HG02943 (cell line): ENCODE measurements at regions not wholly inside any gene's neighbourhood (a gene's known extent, or its start where the extent isn't known, plus 50 kb on each side); places are given as distances from the start of the nearest gene placed in this dataset.
"Not testable (repeated sequence)": the region's sequence is repeated elsewhere in the genome, so short reads cannot be mapped to it uniquely, and the experiment has no call there.

Experiments used
- ATAC-seq: cut with Tn5 transposase; IDR thresholded peaks from one replicate; pipeline ENCODE4 v1.9.1; 2021; ENCODE audit warnings: mild to moderate bottlenecking, low read depth, moderate library complexity; ENCODE audit not compliant: unreplicated experiment

DNA sequence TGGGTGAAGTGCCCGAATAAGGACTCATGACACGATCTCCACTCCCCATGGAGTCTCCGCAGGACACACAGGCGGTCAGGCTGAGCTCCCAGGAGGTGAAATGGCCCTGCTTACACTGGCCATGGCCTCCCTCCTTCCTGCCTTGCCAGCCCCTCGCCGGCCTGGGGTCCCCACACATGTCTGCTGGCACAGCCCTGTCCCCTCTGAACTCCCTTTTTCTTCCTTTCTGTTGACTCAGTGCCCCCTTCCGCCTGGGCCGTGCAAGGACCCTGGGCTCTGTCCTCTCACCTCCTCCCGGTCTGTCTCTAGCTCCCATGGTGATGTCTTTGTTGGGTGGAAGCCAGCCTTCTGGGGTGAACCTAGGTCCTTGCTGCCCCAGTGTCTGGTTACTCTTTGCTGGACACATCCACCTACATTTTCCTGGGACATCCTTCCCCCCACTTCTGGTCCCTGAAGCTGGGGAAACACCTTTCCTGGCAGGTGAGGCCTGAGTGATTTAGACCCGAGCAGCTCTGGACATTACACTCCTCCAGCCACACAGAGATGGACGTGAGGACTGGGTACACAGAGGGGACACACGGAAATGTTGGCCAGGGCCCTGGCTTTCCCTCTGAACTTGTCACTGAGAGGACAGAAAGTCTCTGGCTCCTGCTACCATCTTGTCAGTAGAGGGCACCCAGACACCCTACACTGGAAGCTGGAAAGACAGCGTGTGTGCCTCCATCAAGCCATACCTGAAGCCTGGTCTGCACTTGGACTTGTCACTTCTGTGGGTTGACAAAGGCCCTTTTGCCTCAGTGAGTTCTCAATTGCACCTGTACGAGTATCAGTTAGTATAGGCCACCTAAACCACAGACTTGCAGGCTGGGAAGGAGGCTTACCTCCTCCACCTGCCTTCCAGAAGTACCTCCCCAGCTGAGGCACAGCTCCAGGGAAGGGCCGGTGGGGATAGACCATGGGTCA is 864.3 kb downstream of the TBC1D22A start:
- ATAC-seq = no peak

- no peak for ATAC-seq
Observed at GRCh38 chr22:47625531-47626427, 863.3 kb downstream of the TBC1D22A start.

- no peak for ATAC-seq
Observed at GRCh38 chr22:47625013-47625385, 862.5 kb downstream of the TBC1D22A start.

- no peak for ATAC-seq
Observed at GRCh38 chr22:47624252-47625012, 862.0 kb downstream of the TBC1D22A start.

- no peak for ATAC-seq
Observed at GRCh38 chr22:47623763-47624148, 861.3 kb downstream of the TBC1D22A start.

DNA sequence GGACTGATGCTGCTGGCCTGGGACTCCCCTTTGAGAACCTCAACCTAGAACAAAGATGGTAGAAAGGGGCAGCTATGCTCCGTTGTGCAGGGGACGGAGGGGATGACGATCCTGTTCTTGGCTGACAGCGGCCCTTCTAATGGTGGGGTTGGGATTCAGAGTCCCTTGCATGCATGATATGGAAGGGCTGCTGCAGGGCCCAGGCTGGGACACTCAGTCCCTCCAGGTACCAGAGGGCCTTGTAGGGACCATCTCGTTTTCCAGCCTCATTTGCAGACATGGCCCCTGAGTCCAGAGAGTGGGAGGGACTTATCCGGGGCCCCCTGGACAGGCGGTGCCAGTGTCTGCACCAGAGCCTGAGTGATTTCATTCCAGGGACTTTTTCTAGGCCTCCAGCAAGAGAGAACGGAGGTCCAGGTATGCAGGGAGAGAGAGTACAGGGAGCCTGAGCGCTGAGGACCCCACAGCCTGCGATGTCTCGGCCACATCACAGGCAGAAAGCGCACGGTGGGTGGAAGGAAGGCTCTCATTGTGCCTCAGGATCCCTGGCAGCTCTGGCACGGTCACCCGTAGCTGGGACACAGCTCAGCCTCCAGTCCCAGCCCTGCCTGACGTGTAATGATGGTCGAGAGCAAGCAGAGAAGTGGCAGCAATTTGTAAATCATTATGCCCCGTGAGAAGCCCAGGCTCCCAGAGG is 860.8 kb downstream of the TBC1D22A start:
- no peak for ATAC-seq

DNA sequence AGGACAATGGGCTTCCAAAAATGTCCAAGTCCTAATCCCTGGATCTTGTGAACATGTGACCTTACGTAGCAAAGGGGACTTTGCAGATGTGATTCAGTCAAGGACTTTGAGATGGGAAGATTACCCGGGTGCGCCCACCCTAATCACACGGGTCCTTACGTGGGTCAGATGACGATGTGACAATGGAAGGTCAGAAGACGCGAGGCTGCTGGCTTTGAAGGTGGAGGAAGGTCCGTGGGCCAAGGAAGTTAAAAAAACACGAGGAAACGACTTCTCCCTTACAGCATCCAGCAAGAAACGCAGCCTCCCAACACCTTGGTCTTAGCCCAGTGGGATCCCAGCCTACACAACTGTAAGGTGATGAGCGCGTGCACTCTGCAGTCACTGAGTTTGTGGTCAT is 860.1 kb downstream of the TBC1D22A start:
- ATAC-seq = no peak

DNA sequence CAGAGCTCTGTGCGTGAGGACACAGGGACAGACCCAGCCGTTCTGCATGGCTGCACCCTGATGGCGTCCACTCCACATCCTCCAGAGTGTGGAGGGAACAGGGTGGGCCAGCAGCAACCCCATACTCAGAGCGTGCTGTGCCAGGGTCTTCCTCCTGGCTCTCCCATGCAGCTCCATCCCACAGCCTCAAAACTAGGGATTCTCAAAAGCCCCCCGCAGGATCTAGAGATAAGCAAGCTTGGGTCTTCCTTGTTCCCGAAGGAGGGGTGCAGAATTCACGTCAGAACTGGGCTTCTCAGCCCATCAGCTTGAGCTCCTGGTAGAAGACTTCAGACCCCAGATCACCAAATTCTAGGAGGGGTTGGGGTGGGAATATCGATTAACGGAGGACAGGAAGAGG is 858.8 kb downstream of the TBC1D22A start:
- ATAC-seq = no peak

- no peak for ATAC-seq
Observed at GRCh38 chr22:47620391-47620790, 857.9 kb downstream of the TBC1D22A start.

DNA sequence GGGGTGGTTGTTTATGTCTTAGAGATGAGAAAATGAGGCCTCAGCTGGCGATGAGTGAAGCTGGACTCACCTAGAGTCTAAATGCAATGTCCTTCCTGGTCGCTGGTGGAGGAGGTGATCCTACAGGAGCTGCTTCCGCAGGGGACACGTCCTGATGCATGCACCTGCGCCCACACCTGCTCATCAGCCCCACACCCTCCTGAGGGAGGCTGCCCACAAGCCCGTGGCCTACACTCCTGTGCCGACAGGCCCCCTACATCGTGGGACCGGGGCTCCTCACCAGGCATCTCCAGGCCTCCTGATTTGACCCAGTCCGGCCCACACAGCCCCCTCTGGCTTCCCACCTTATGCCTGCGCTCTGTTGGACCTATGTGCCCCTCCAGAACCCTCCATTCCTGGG is 857.2 kb downstream of the TBC1D22A start:
- no peak for ATAC-seq

DNA sequence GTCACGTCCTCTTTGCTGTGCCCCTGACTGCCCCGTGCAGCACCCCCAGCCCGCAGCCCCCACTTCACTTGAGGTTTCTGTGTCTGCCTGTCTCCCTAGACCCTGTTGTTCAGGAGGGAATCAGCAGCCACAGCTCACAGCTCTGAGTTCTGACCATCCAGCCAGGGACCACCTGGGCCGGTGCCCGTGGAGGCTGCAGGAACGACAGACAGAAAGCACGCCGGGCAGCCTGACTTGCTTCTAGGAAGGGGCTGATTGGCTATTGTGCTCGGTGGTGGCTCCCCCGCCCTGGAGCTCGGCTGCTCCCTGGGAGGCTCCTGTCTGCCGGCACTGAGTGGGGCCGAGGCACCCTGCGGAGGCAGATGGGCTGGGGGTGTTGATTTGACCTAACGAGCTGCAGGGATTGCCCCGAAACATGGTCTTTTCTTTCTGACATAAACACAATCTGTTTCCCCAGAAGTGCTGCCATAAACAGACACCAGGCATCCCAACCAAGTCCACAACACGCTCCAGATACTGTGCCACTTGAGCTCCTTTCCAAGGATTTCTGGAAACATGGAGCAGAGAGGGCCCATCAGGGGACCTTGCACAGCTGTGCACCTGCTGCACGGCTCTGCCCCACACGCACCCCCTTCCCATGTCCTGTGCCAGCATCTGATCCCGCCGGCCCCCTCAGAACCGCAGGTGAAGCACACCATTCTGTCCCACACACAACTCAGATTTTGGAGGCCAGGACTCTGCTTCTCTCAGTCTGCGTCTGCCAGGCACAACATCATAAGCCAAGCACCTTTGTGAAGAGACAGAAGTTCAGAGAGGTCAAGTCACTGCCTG is 855.9 kb downstream of the TBC1D22A start:
- no peak for ATAC-seq

- no peak for ATAC-seq
Observed at GRCh38 chr22:47617186-47617585, 854.7 kb downstream of the TBC1D22A start.

GRCh38 chr22:47616396-47617020 is 854.1 kb downstream of the TBC1D22A start:
- ATAC-seq = no peak

GRCh38 chr22:47615051-47615450 is 852.6 kb downstream of the TBC1D22A start:
- ATAC-seq = no peak

DNA sequence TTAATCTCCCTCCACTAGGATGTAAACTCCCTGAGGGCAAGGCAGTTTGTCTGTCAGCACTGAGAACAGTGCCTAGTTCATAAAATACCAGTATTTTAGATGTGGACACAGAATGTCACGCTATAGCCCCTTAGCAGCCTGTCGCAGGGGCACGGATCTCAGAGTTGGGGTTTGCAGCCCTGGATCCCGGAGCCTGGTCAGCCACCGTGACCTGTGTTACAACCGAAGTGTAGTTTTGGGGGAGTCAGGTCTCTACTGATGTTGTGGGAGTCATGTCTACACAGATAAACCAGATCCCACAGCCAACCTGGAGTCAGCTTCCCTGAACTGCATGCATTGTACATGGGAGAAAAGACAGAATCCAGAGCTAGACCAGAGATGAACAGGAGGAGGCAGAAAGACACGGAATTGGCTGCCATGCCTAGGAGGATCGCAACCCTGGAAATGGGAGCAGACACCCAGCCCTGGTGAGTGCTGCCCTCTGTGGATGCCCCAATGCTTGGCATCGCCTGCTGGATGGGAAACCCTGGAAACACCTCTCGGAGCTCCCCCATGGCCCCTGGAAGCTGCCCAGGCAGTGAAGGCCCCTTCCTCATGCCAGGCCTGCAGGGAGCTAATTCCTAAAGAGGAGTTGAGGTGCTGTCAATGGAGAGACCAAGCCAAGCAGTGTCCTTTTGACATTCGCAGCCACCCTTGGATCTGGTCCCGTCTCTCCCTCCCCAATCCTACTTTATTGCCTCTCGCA is 851.3 kb downstream of the TBC1D22A start:
- ATAC-seq = no peak

GRCh38 chr22:47613181-47613580 is 850.7 kb downstream of the TBC1D22A start:
- not testable (repeated sequence) for ATAC-seq

DNA sequence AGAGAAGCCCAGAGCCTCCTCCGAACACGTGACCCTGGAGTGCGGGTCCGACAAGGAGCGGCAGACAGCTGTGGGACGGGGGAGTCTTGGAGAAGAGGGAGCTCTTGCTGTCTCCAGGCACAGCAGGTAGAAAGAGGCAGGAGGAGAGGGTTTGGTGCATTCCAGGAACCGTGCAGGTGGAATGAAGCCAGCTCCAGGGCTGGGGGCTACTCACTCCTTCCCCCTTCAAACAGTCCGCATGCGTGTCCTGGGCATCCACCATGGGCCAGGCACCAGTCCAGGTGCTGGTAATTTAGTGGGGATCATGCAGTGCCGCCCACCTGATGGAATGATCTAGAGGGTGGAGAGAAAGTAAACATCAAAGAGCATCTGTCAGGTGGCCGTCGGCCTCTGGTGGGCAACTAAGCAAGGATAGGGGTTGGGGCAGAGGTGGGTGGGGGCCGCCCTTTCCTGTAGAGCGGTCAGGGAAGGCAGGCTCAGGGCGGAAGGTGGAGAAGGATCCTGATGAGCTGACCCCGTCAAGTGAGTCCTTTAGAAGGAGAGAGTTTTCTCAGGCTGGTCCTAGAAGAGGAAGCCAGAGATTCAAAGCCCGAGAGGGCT is 850.0 kb downstream of the TBC1D22A start:
- ATAC-seq = no peak

DNA sequence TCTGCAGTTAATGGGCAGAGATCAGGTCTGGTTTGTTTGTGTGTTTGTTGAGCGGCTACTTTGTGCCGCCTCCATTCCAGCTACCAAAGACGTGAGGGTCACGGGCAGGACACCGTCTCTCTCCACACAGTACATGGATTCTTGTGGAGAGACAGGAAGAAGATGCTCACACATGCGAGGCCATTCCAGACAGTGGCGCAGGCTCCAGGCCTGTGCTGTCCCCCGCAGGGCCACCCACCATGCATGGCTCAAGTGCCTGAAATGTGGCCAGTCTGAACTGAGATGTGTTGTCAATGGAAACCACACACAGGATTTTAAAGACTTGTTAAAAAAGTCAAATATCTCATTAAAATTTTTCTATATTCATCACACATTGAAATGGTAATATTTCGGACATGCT is 848.3 kb downstream of the TBC1D22A start:
- ATAC-seq = no peak
